NB4 (cell line): ENCODE measurements at regions not wholly inside any gene's neighbourhood (a gene's known extent, or its start where the extent isn't known, plus 50 kb on each side); places are given as distances from the start of the nearest gene placed in this dataset.

ENCODE experiments used
- CTCF ChIP-seq: IDR thresholded peaks from one replicate; pipeline ENCODE4 v1.5.1; 2012; ENCODE audit warnings: low read depth, low read length
- MAX ChIP-seq: IDR thresholded peaks from 2 replicates; pipeline ENCODE4 v1.6.1; 2011; ENCODE audit warnings: low read depth, low read length
- POLR2A ChIP-seq: IDR thresholded peaks from 2 replicates; pipeline ENCODE4 v1.6.1; 2011; ENCODE audit warnings: mild to moderate bottlenecking; ENCODE audit not compliant: insufficient read length; ENCODE audit errors: extremely low read depth

DNA sequence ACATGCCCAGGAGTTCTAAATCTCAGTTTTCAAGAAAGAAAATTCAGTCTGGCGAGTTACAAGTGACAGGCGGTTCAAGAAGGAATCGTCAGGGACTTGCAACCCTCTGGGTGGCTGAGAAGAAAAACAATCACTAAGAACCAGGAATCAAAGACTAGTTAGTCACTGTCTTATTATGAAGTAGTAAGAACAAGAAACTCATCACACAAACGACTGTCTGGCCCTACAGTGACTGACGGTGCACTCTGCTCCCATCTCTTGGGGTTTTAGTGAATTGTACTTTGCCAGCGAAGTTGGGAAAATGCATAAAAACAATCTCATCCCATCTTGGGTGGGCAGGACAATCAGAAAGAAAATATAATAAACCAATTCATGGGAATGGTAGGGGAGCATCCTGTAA lies 63.7 kb upstream of the SACS start:
- TF ChIP-seq CTCF (no peak), MAX (no peak), POLR2A (no peak)
